ENCODE measurements at regions not wholly inside any gene's neighbourhood (a gene's known extent, or its start where the extent isn't known, plus 50 kb on each side); places are given as distances from the start of the nearest gene placed in this dataset.

DNA sequence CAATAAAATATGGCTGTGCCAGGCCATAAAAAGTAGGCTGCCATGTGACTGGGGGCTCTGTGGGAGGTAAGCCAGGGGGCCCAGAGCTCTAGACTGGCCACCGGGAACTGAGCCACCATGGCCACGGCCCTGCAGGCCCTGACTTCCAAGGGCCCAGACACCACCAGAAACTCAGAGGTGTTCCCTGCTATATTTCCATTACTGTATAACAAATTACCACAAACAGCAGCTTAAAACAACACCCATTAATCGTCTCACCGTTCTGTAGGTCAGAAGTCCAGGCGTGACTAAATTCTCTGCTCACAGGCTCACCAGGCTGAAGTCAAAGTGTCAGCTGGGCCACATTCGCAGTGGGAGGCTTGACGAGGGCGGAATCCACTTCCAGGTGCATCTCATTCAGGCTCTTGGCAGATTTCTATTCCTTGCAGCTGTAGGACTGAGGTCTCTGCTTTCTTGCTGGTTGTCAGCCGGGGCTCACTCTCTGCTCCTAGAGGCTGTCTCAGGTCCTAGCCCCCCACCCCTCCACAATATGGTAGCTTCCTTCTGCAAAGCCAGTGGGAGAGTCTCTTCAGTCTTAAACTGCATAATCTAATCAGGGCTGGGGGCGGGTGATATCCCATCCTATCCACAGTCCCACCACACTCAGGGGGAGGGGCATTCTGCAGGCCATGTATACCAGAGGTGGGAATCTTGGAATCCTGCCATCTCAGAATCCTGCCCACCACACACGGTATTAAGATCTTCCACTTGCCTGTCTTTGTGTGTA is 125.4 kb downstream of the C5orf15 start:
- peaks cover 11% of the 10 kb centered on the region for H3K27me3 ChIP-seq
- no peaks in the 10 kb centered on the region for H3K9me3 ChIP-seq
- no peak for ATAC-seq
- no peaks in the 10 kb centered on the region for H3K4me1 ChIP-seq
- TF ChIP-seq, protein P1, sequence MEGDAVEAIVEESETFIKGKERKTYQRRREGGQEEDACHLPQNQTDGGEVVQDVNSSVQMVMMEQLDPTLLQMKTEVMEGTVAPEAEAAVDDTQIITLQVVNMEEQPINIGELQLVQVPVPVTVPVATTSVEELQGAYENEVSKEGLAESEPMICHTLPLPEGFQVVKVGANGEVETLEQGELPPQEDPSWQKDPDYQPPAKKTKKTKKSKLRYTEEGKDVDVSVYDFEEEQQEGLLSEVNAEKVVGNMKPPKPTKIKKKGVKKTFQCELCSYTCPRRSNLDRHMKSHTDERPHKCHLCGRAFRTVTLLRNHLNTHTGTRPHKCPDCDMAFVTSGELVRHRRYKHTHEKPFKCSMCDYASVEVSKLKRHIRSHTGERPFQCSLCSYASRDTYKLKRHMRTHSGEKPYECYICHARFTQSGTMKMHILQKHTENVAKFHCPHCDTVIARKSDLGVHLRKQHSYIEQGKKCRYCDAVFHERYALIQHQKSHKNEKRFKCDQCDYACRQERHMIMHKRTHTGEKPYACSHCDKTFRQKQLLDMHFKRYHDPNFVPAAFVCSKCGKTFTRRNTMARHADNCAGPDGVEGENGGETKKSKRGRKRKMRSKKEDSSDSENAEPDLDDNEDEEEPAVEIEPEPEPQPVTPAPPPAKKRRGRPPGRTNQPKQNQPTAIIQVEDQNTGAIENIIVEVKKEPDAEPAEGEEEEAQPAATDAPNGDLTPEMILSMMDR (IDR thresholded peaks at IDR 0.05) = no peak
- no peak for TF ChIP-seq EP300 (IDR thresholded peaks at IDR 0.05)
- TF ChIP-seq POLR2AphosphoS5 (IDR thresholded peaks at IDR 0.05) = no peak
- no peak for TF ChIP-seq POLR2A (IDR thresholded peaks at IDR 0.05)
- H3K36me3 ChIP-seq = no peaks in the 10 kb centered on the region
- H3K27ac ChIP-seq = no peak overlapping the region
- WGBS, 2 donors (ENCODE audit: low coverage in 1 of 2) = 80% methylated on average over 6 of the region's 11 CpGs; no CpG with 5 or more reads in 1 of the 2 donors
- no peak overlapping the region for H3K4me3 ChIP-seq

DNA sequence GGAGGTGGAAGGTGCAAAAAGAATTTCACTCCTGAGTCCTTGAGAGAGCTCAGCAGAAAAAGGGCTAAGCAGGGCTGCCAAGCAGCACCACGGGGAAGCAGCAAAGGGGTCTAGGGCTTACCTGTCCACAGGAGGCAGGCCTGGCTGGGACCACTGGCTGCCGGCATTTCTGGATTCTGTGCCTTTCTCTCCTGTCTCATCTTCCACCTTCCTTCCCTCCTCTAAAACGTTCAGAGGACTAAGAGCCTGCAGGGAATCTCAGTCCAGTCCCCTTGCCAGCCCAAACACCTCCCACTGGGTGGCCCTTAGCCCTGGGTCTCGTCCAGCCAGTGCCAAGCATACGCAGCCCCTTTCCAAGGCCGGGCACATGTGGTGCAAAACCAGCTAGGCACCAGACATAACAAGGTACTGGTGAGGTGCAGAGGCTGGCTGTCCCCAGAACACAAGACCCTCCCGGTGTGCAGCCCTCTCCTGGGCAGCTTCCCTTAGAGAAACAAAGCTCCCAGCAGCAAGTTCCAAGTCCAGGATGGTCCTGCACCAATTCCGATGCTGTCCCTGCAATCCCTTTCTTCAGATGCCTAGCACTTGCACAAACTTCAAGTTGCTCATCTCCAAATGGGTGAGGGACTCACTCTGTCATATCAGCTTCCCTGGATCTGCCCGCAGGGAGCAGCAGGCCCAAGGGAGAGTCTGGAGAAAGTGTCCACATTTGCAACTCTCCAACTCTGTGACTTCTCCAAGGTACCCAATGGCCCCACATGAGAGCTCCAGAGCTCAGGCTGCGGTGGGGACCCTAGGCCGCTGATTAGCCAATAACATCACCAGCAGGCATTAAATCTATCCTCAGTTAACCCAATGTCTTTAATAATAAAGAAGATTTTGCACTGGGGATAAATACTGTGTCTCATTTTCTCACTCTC is 126.3 kb downstream of the C5orf15 start:
- Histone ChIP-seq H3K4me3 (no peak overlapping the region), H3K9me3 (no peaks in the 10 kb centered on the region), H3K4me1 (no peaks in the 10 kb centered on the region), H3K27me3 (peaks cover 2% of the 10 kb centered on the region), H3K36me3 (no peaks in the 10 kb centered on the region), H3K27ac (no peak overlapping the region)
- no peak for ATAC-seq
- TF ChIP-seq, protein P1 (IDR thresholded peaks at IDR 0.05) = no peak
- no peak for TF ChIP-seq EP300 (IDR thresholded peaks at IDR 0.05)
- no peak for TF ChIP-seq POLR2AphosphoS5 (IDR thresholded peaks at IDR 0.05)
- no peak for TF ChIP-seq POLR2A (IDR thresholded peaks at IDR 0.05)
- 75 to 80% methylated on average over 4 to 7 of the region's 11 CpGs for WGBS, 2 donors (ENCODE audit: low coverage in 1 of 2)

DNA sequence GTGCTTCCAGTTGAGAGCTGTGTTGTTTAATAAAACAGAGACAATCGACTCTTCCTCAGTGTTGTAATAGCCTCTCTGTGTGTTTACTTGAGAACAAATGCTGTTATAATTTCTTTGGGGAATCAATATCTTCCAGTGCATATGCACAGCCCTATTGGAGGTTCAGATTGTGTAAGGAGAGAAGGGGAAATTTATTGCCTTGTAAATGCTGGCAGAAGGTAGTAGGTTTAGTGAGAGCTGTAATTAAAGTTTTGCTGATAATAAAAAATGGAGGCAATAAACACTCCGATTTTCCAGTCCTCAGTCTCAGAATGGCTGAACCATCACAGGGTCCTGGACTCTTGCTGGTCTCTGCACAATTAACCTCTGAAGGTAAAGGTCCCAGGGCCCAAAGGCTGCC is 128.3 kb downstream of the C5orf15 start:
- WGBS, 2 donors (ENCODE audit: low coverage in 1 of 2) = 41 to 67% methylated on average over 1 to 2 of the region's 2 CpGs
- no peak for ATAC-seq
- H3K27ac ChIP-seq = no peak overlapping the region

DNA sequence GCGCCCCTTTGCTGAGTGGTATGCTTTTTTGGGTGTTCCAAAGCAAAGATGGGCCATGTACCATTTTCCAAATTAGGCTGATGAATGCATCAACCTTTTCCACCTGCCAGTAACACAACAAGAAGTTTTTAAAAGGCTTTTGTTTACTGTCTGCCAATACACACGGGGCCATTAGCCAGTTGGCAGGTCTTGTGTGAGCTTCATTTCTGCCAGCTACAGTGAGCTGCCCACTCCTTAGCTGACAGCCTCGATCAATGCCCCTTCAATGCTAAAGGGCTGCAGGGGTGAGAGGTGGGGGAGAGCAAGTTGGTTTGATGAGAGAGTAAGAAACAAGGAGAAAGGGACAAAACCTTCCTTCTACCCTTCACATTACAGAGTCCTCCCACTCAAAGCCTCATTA is 128.7 kb downstream of the C5orf15 start:
- Histone ChIP-seq H3K36me3 (no peaks in the 10 kb centered on the region), H3K4me3 (no peak overlapping the region), H3K4me1 (no peaks in the 10 kb centered on the region), H3K27ac (no peak overlapping the region), H3K9me3 (no peaks in the 10 kb centered on the region), H3K27me3 (peaks cover 5% of the 10 kb centered on the region)
- 49 to 58% methylated on average over 3 of the region's 3 CpGs for WGBS, 2 donors (ENCODE audit: low coverage in 1 of 2)
- TF ChIP-seq POLR2AphosphoS5 (IDR thresholded peaks at IDR 0.05) = no peak
- no peak for TF ChIP-seq POLR2A (IDR thresholded peaks at IDR 0.05)
- TF ChIP-seq EP300 (IDR thresholded peaks at IDR 0.05) = no peak
- TF ChIP-seq, protein P1 (IDR thresholded peaks at IDR 0.05) = no peak
- ATAC-seq = no peak

More for the DNA sequence above, 128.3 kb downstream of the C5orf15 start:
- Histone ChIP-seq H3K9me3 (no peaks in the 10 kb centered on the region), H3K4me1 (no peaks in the 10 kb centered on the region), H3K27me3 (peaks cover 1% of the 10 kb centered on the region), H3K36me3 (no peaks in the 10 kb centered on the region), H3K4me3 (no peak overlapping the region)
- TF ChIP-seq POLR2AphosphoS5 (IDR thresholded peaks at IDR 0.05) (no peak), POLR2A (IDR thresholded peaks at IDR 0.05) (no peak), EP300 (IDR thresholded peaks at IDR 0.05) (no peak)
- TF ChIP-seq, protein P1 (IDR thresholded peaks at IDR 0.05) = no peak

Measured in gastroesophageal sphincter (tissue), 4 donors.